Anterior cingulate cortex (tissue), 58 donors: ENCODE measurements at regions not wholly inside any gene's neighbourhood (a gene's known extent, or its start where the extent isn't known, plus 50 kb on each side); places are given as distances from the start of the nearest gene placed in this dataset.

Experiments
- DNase-seq, 58 donors: peaks; one replicate each; lab custom pipeline; 2025; lab: John Stamatoyannopoulos, UW

- no peak for DNase-seq
Observed at GRCh38 chr20:20768202-20768815, 55.9 kb upstream of the RALGAPA2 start.

GRCh38 chr20:20765696-20766365 is 53.4 kb upstream of the RALGAPA2 start:
- no peak for DNase-seq

DNA sequence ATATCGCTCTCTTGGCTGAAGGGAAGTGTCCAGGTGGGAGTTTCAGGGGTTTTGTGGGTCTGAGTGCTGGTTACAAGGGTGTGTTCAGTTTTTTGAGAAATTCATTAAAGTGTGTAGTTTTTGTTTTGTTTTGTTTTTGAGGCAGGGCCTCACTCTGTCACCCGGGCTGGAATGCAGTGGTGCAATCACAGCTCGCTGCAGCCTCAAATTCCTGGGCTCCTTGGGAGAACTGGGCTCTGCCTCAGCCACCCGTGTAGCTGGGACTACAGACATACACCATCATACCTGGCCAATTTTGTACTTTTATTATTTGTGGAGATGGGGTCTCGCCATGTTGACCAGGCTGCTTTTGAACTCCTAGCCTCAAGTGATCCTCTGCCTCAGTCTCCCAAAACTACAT is 51.2 kb upstream of the RALGAPA2 start:
- DNase-seq: no peak
